CD1c-positive myeloid dendritic cell (primary cell): ENCODE measurements at regions not wholly inside any gene's neighbourhood (a gene's known extent, or its start where the extent isn't known, plus 50 kb on each side); places are given as distances from the start of the nearest gene placed in this dataset.

Experiments
- DNase-seq: peaks from one replicate; pipeline ENCODE4 v3.0.0-alpha.2; 2016; ENCODE audit errors: extremely low spot score

DNA sequence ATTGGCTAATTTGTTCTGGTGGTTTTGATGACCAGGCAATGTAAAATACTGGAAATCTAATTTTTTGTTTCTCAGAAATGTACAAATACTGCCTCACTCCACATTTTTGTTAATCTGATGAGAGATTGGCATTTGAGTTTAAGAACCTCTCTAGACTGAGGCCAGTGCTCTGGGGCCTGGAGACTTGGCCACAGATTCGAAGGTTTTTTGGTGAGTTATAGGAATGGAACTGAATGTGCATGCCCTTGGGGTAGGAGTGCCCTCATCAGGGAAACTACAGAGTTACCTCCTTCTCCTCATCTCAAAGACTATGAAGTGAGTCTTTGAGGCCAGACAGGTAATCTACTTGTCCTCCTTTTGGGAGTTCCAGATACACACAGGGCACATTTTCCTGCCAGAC lies 347.9 kb downstream of the LTN1 start:
- no peak for DNase-seq

DNA sequence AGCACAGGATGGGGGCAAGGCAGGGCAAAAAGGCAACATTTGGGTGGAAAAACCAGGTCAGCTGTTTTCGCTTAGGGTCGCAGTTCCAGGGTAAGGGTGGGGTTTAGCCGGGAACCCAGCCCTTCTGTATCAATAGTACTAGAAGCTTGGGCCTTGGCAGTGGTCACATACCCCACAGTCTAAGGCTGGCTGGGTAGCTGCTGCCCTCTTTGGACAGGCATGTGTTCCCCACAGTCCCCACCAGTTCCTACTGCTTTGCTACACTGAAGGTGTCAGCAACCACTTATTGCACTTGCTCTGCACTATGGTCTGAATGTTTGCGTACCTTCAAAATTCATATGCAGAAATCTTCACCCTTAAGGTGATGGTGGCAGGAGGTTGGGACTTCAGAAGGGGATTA lies 349.8 kb downstream of the LTN1 start:
- DNase-seq, result no peak

DNA sequence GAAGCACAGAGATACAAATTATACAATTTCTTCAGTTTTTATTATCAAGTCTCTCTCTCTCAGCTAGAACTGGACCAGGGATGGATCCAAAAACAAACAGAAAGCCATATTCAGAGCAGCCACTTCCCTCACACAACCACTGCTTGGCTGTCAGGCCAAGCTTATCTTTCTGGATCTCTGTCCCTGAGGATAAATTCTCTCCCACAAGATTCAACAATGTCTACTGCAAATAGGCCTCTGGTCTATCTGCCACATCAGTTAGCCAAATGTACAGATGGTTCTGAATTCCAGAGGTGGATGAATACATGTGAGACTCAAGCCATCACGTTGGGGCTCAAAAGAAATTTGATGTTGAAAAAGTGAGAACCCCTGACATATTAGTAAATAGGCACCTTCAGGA lies 350.9 kb downstream of the LTN1 start:
- DNase-seq, result no peak

DNA sequence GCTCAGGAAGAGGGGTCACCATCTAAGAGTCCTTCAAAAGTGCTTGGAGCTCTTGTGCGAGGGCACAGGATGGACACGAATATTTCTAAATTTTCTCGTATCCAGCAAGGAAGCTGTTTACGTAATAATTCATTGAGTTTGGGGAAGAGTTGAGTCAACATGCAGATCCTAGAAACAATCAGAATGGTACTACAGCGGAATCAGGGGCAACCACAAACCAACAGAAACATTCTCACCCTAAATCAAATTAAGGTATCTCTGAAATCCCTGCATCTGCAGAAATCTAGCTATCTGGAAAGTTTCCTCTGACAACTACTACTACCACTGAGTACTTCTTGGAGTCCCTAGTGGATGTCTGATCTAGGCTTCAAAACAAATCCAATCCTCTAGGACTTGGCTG lies 352.4 kb downstream of the LTN1 start:
- no peak for DNase-seq

DNA sequence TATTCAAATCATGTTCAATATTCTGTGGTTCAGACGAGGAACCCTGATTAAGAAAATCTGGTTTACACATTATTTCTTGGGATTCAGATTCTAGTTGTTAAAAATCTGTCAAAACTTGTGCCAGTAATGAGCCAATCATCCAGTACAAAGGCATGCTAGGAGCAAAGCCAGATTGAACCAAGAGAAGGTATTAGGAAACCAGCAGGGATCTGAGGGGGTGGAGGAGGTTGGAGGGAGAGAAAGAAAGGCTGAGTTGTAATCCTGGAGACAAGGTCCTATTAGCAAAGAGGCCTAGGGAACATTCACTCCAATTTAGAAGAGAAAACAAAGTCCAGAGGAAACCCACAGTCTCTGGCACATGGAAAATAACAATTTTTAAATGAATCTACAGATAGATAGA lies 352.9 kb downstream of the LTN1 start:
- DNase-seq, result no peak

DNA sequence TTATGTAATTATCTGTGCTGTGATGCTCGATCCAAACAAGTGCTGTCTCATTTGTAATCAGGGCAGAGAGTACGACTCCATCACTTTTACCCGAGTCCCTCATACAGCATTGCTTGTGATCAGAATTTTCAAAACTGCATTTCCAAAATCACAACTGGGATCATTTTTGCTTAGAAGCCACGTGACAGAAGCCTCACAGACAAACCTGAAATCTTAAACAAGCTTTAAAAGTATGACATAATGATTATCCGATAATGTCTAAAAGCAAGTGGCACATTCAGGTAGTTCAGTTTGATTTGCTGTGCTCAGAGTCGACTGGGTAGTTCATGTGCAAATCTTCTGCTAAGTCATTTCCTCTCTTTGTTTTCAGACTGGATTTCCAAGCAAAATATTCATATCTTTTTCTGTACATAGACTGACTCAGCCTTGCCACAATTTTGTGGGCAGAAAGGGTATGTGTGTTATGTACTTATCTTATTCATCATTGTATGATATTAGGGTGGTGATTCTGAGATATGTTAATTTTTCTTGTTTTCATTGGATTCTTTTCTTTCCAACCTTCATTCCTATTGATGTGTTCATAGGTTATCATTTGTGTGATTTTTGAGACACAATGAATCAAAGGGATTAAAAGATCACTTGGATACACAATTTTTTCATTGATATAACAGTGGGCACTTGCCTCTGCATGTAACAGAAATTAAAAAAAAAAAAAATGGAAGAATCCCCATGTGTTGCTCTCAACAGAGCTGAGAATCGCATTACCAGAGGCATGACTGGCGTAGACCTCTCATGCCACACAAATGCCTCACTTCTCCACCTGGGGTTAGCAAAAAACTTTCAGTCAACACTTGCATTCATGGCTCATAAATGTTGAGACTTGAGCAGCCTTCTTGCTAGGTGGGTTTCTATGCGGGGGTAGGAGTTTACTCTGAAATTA lies 355.7 kb downstream of the LTN1 start:
- DNase-seq, result no peak

DNA sequence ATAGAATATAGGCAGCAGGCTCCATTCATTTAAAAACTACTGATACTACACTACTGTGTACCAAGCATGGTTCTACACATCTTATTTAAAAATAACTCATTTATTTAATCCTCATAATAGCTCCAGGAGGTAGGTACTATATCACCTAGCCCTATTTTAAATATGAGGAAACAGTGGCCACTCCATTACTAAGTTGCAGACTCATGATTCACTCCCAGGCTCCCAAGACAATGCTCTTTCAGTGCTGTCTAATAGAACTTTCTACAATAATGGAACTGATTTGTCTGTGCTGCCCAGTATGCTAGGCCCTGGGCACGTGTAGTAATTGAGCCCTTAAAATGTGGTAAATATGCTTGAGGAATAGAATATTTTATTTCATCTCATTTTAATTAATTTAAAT lies 357.1 kb downstream of the LTN1 start:
- DNase-seq, result no peak

DNA sequence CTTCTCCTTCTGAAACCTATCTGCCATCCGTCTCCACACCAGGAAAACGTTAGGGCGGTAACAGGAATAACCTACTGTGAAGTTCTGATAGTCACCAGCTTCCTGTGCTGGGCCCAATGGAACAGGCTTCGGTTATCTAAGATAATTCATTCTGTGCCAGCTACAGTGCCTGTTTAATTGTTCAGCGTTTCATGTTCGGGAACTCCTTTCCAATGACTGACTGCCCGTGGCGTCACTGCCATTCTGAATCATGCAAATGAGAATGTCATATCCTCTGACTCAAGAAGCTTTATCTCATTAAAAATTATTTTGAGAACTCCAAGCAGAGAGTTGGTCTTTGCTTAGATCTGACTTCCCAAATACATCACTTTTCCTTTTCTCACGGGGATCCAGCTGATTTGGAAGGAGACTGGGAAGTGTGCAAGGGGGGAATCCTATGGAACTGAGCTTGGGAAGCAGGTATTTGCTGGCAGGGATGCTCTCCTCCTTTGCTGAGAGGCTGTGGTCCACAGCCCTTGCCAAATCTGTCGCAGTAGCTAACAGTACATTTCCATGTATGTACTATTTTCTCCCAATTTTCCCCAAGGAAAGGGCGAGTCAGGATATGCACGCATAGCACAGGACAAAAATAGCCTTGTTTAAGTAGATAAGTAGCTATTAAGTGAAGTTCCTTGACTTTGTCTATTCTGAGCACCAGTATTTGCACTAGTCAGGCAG lies 358.7 kb downstream of the LTN1 start:
- no peak for DNase-seq

DNA sequence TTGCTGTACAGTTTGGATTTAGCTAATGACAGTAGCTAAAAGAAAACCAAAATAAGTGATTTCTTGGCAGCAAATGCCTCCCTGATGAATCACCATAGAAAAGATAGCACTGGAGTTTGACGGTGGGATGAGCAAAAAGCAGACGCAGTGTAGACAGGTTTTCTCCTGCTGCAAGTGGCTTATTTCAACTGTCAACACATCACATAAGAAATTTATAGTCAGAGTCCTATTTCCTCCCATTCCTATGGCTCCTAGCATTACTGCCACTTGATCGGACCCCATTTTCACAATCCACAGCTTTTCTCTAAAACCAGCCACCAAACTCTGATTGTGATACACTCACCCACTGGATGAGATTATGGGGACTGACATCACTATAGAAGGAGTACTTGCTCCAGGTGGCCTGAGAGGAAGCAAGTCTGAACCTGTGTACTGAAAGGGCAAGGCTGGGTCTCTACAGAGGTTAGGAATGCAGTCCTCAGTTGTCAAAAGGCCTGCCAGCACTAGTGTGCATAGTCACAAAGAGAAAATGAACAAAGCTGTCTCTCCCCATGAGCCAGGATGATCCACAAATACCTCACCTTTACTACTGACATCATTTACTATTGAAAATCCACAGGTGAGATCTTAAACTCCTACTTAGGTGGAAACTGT lies 359.8 kb downstream of the LTN1 start:
- no peak for DNase-seq

DNA sequence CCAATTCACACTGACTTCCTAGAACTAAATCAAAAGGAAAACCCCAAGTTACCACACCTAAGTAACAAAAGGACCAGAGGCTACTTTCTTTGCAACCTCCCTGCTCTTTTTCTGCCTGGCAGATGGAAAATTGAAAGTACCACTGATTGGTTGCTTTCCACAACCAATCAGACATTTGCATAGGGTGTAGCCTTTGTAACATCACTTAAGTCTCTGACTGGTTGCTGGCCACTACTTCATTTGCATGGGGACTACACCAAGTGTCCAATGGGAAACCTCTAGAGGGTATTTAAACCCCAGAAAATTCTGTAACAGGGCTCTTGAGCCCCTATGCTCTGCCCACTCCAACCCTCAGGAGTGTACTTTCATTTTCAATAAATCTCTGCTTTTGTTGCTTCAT lies 365.0 kb downstream of the LTN1 start:
- DNase-seq, result no peak

DNA sequence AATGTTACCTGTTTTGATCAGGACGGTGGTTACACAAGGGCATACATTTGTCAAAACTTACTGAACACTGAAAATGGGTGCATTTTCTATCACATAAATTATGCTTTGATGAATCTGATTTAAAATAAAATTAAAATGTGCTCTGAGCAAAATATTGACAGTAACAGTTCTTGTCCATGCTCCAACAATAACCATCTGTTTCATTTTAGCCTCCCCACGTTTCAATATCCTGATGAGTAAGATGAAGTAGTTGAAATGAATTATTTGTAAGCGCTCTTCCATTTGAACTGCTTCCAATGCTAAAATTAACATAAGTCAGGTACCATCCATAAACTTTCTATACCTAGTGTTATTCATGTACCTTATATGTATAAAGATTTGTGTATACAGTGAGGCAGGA lies 365.4 kb downstream of the LTN1 start:
- no peak for DNase-seq

DNA sequence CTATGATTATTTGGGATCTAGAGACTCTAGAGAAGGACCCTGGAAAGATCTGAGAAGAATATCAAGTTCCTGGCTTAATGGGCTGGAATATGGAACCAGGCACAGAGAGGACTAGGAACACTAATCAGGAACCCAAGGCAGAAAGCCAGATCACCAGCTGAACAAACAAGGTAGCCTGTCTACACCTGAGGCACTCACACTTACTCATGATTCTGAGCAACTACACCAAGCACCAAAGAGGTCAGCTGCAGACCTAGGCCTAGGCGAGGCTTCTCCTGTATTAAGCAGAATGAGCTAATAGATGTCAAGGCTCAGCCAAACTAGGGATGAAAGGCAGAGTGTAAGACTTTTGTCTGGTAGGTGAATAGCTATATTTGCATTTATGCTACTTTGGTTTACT lies 368.1 kb downstream of the LTN1 start:
- no peak for DNase-seq

DNA sequence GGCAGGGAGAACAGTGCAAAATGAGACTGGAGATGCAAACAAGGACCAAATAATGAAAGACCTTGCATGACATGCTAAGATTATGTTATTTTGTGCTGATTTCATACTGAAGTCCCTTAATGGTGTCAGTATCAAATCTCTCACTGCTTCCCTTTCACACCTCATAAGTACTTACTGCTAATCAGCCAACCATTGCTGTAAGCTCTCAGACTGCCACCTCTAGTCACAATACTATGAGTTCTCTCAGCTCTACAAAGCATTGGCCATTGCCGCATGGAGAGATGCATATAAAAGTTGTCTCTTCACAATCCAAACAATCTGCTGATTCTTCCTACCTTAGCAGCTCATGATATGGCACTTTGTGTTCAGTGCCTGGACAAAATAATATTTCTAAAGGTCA lies 375.4 kb downstream of the LTN1 start:
- no peak for DNase-seq

DNA sequence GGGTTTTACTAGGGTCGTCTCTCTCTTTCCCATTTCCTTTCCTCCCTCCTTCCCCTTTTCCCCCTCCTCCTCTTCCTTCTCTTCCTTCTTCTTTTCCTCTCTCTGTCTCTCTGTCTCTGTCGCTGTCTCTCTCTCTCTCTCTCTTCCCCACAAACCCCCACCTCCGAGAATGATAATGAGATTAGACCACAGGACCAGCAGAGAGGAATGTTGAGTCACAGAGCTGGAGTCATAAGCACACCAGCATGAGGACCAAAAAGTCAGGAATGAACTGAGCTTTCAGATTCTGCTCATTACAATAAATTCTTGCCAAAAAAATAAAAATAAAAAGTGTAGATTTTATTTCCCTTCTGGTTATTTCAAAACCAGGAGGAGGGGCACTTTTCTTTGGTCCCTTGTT lies 377.4 kb downstream of the LTN1 start:
- no peak for DNase-seq

DNA sequence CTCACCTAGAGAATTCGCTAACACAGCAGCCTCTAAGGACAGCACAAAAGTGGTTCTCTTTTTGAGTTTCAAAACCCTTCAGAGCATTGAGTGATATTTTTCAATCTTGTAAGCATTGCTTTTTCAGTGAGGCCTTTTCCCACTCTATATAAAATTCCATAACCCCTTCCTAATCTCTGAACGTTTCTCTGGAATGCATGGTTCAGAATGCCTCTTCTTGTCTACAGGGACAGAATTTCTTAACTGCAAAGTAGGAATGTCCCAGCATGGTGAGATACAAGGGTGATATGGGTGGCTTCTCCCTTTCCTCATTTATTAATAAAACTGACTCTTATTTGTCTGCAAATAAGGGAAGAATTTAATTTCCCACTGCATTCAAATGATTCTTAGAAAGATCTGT lies 377.9 kb downstream of the LTN1 start:
- DNase-seq, result no peak

DNA sequence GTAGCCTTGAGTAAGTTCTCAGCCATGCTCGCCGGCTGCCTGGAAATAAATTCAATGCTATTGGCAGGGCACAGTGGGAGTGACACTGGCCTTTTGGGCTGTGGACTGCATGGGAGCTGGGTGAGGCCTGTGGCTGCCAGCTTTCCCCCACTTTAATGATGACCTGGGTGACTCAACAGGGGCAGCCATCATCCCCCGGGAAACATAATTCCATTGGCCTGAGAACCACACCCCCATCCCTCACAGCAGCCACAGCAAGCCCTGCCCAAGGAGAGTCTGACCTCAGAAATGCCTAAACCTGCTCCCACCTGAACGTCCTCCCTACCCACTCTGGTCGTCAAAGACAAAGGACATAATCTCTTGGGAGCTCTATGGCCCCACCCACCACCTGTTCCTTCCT lies 384.0 kb downstream of the LTN1 start:
- DNase-seq, result no peak

DNA sequence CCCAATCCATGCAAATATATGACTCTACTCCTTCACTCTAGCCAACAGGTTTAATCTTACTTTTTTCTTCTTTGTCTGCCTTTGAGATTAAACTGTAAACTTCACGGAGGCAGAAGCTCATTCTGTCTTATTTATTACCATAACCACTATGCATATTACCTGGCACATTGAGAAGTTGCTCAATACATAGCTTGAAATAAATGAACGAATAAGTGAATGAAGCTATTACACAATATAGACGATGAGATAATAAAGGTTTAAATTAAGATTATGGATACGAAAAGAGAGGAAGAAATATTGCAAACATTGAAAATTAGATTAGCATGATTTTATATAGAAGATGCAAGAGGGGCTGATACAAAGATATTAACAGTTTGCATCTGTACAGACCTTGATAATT lies 385.1 kb downstream of the LTN1 start:
- no peak for DNase-seq

DNA sequence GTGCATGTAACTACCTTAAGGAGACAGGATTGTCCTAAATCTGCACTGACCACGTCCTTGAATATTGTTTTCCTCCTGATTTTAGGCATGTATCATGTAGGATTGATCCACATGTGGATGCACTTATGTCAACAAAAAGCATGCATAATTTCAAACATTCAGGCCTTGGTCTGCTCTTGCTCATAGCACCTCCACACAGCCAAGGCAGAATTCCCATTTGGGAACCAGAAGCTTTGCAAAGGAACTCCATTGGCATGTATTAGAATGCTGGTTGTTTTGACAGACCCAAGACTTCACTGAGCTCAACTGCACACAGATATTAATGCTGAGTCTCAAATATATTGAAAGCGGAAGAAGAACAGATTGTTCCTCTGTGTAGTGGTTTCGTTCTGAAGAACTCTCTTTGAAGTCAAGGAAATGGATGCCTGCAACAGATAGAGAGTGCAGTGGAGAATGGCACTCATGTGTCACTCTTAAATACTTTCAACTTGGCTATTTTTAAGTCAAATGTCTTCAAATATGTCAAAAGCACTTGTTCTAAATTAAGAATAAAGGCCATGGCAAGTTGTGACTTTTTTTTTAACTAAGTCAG lies 387.6 kb downstream of the LTN1 start:
- DNase-seq, result peak; percentile 27

DNA sequence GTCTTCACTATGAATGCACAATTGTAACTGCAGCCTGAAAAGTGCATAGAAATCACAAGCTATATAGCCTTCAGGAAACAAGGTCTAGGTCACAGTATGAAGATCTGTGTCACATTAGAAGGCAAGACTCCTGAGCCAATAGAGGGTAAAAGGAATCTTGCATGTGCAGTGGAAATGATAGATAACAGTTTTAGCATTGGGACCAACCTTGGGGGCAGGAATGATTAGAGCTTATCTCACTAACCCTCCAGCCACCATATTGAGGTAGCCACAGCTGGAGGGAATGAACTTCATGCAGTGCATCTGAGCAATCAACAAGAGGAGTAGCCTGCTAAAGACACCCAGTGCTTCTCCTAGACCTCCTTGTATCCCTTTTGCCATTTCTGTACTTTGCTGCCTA lies 390.1 kb downstream of the LTN1 start:
- DNase-seq, result no peak

DNA sequence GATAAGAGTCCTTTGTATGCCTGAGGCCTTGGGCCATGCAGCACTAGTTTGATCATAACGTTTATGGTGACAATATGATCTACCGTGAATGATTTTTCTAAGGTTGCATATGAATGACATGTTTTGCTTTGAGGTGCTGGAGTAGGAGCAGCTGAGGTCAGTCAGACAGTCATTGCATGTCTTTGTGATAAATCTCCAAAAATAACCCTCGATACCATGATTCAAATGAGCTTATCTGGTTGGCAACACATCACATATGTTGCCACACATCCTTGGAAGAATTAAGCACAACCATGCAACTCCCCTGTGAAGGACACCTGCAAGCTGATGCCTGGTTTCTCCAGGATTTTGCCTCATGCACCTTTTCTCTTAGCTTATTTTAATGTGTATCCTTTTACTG lies 394.5 kb downstream of the LTN1 start:
- no peak for DNase-seq

DNA sequence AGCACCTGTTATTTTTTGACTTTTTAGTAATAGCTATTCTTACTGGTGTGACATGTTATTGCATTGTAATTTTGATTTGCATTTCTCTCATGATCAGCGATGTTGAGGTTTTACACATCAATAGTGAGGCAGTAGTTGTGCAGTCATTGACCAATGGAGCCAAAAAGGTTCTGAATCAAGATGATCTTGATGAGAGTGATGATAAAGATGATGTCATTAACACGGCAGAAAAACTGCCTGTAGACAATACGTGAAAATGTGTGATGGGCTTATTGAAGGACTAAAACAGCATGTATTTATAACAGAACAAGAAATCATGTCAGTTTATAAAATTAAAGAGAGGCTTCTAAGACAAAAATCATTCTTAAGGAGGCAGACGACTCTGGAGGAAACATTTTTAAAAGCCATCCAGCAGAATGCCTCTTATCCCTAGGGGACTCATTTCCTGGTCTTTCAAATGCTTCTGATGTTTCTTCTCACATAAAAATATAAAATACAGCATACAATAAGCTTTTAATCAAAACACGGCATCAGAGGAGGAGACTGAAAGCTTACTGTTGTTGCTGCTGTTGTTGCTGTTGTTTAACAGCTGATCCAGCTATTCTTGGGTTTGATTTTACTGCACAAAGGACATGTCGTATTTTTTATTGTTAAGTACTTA lies 400.3 kb downstream of the LTN1 start:
- DNase-seq, result no peak

DNA sequence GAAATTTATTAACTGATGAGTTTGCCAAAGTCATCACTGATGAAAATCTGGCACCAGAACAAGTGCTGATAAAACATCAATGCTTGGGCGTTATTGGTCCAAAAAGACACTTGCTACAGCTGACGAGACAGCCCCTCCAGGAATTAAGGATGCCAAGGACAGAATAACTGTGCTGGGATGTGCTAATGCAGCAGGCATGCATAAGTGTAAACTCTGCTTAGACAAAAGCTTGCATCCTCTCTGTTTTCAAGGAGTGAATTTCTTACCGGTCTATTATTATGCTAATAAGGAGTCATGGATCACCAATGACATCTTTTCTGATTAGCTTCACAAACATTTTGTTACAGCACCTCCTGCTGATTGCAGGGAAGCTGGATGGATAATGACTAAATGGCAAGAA lies 402.0 kb downstream of the LTN1 start:
- DNase-seq, result no peak
